ENCODE measurements at regions not wholly inside any gene's neighbourhood (a gene's known extent, or its start where the extent isn't known, plus 50 kb on each side); places are given as distances from the start of the nearest gene placed in this dataset.

GRCh38 chr2:128368437-128369107 lies 49.9 kb upstream of the HS6ST1 start:
- no peak for DNase-seq

DNA sequence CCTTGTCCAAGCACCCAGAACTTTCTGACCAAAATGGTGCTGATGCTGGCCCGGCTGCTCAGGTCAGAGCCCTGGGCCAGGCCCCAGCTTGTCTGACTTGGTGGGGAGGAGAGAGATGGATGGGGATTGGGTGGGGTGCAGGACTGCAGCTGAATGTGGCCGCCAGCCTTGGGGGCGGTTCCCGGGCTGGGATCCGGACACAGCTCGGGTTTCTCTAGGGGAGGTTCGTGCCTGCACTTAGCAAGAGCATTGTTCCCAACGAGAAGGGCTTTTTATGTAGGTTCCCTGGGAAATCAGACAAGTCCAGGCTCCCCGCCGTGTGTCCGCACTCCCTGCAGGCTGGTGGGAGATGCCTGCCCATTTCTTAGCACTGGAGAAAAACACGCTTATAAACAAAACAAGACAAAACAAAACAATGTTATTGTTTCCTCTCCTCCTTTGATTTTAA lies 50.5 kb upstream of the HS6ST1 start:
- no peak for DNase-seq

GRCh38 chr2:128369602-128370467 lies 51.2 kb upstream of the HS6ST1 start:
- DNase-seq, result no peak

DNA sequence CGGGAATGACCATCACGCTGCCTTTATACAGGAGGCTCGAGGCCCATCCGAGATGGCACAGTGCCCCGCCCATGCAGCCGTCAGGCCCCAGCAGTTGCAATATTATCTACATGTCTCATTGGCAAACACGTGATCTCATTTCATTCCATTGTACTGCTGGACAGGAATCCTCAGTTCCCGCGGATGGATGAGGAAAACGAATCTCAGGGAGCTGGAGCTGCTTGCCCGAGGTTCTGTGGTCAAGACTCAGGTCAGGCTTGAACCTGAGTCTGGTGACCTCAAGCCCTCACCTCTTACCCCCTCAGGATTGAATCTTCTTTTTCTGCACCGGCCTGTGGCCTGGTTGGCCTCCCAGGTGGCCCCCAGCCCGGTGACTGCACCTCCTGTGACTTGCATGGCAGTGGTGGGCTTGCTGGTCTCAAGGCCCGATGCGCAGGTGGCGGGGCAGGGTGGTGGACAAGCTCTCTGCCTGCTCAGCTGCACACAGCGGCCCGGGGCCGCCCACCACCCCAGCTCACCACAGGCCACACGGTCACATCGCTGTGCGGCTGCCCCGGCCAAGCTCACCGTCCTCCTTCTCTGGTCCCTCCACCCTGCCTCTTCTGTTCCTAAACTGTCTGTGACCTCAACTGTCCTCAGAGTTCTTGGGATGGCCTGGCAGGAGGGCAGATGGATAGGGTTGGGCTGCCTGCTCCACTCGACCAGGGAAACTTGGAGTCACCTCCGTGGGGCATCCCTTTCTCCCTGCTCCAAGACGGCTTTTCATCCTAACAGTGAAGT lies 52.0 kb upstream of the HS6ST1 start:
- DNase-seq, result no peak

DNA sequence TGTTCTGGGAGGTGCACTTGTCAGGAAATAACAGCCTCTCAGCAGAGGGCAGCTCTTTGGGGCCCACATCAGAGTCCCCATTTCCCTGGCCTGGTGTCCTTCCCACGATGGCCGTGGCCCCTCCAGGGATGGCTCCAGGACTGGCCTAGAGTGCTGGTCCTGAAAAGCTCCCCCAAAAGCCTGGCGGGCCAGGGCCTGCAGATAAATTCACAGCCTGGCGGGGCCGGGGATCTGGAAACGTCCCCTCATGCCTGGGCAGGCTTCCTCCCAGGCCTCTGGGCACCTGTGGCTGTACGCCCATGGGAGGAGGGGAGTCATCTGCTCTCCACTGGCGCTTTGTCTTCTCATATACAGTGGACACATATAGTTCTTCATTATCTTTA lies 52.6 kb upstream of the HS6ST1 start:
- DNase-seq, result no peak

- no peak for DNase-seq
Observed at GRCh38 chr2:128371648-128372345, 53.1 kb upstream of the HS6ST1 start.

DNA sequence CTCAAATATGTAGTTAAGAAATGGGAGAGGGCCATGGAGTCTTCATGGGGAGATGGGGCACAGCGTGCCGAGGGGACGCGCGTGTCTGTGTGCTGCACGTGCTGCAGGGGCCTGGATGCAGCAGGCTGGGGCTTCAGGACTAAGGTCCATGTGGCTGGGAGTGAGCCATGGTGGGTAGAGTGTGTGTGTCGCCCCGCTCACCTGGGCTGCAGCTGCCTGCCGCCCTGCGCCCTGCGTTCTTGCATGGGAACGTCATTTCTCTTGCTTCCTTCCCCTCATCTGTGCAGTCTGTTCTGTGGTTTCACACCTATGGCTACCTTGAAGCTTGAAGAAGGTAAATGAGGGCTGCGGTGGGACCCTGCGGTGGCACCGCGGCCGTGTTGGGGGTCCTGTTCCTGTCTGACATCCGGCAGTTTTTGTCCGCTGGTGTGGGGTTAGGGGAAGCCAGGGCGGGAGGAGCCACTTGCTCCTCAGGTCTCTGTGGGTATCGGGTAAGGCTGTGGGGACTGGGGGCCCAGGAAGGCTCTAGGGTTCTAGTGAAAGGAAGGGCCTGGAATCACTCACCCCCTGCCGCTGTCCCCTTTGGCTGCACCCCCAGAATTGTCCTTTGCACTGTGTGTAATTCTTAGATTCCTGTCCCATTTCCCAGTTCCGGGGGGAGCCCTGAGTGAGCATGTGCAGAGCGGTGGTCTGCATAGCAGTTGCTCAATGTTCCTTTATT lies 54.1 kb upstream of the HS6ST1 start:
- DNase-seq, result no peak

DNA sequence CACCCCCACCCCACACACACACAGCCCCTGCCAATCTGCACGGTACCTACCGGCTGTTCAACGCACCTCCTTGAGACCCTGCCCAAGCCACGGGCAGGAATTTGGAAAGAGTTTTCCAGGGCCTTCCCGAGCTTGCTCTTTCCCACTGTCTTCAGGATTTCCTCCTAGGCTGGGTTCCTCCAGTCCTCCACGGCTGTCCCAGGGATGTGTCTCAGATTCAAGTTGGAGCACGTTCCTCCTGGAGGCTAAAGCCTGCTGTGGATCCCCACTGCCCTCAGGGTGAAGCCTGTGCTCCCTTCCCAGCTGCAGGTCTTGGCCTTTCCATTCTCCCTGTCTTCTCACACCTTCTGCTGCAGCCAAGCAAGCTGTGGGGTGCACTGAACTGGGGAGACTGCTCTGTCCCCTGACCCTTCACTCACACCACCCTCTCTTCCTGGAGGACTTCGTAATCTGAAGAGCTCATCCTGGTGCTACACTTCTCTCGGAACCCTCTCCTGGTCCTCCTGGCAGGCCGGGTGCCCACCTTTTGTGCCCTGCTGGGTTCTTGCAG lies 54.9 kb upstream of the HS6ST1 start:
- DNase-seq, result no peak

GRCh38 chr2:128374001-128374710 lies 55.5 kb upstream of the HS6ST1 start:
- no peak for DNase-seq

DNA sequence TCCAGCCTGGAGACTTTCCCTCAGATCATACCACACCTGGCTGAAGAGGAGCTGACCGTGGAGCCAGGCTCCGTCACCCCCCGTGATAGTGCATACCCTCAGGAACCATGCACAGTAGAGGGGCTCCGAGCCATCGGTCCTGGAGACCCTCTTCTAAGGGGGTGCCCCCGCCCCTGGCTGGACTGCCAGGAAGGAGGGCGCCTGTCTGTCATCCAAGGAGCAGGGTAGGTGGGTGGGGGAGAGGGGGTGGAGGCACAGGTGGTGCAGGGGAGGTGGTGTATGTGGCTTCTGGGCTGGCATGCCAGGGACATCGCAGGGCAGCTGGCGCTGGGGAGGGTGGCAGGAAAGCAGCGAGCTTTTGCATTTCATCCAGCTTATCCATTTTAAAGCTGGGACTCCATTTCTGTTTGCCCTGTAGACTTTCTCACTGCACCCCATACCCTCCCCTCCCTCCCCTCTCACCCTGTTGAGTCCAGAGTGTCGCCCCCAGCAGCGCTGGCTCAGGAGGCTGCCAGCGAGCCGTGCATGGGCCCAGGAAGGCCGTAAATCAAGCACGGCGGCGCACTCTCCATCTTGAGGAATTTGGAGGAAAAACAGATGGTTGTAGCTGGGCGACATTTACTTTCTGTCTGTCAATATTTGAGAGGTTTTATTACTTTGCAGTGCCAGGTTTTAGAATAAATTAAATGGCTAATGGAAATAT lies 56.2 kb upstream of the HS6ST1 start:
- DNase-seq, result no peak

GRCh38 chr2:128375454-128375853 lies 56.8 kb upstream of the HS6ST1 start:
- DNase-seq, result no peak

DNA sequence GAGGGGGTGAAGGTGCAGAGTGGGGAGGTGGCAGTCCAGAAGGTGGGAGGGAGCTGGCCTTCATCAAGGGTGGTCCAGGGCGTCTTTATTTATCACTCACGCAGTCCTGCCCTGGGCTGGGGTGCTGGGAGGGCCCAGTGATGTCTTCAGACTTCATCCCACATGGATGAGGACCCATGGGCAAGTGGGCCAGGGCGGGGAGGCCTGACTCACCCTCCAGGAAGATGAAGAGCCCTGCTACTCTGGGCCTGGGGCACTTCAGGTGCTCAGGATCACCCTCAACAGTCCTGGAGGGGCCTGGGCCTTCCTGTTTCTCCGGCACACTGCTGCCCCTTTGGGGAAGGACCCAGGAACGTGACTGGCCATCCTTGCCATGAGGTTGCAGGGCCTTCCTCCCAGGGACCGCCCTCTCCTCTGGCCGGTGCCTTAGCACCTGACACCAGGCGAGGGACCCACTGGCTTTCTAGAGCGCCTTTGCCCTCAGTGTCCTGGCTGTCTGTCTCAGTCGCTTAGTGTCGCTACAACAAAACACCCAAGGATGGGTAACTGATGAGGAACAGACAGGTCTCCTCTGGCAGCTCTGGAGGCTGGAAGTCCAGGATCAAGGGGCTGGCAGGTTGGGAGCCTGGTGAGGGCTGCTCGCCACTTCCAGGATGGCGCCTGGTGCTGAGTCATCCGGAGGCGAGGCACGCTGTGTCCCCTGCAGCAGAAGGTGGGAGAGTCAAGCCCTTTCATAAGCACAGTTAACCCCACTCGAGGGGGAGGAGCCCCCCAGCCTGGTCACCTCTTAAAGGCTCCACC lies 57.8 kb upstream of the HS6ST1 start:
- DNase-seq, result no peak

- no peak for DNase-seq
Observed at GRCh38 chr2:128377071-128377910, 58.6 kb upstream of the HS6ST1 start.

DNA sequence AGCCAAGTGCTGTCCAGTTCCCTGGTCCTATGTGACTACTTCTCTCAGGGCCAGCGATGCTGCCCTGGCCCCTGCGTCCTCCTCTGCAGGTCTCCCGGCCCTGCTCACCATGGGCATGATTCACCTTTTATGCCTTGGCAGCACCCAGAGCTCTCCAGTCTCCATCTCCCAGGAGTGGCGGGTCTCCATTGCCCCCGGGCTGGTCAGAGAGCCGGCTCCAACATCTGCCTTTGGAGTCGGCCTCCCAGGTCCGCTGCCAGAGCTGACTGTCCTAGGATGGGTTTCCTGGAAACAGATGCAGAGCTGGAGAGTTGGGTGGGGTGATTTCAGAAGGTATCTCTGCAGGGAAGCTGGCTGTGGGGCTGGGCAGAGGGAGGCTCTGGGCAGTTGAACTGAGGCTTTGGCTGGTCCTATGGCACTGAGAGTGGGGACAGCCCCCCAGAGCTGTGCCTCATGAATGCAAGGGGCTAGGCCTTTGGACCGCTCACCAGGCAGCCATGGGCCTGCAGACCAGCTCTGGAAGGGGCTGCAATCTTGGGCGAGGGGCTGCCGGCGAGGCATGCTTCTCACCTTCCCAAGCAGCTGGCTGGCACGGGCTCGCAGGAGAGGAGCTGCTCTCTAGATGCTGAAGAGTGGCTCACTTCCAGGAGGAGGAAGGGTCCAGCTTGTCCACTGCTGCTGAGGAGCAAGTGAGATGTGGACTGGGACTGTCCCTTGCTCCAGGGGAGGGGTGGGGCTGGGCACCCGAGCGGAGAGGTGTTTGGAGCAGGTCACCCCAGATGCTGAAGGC lies 59.8 kb upstream of the HS6ST1 start:
- no peak for DNase-seq

DNA sequence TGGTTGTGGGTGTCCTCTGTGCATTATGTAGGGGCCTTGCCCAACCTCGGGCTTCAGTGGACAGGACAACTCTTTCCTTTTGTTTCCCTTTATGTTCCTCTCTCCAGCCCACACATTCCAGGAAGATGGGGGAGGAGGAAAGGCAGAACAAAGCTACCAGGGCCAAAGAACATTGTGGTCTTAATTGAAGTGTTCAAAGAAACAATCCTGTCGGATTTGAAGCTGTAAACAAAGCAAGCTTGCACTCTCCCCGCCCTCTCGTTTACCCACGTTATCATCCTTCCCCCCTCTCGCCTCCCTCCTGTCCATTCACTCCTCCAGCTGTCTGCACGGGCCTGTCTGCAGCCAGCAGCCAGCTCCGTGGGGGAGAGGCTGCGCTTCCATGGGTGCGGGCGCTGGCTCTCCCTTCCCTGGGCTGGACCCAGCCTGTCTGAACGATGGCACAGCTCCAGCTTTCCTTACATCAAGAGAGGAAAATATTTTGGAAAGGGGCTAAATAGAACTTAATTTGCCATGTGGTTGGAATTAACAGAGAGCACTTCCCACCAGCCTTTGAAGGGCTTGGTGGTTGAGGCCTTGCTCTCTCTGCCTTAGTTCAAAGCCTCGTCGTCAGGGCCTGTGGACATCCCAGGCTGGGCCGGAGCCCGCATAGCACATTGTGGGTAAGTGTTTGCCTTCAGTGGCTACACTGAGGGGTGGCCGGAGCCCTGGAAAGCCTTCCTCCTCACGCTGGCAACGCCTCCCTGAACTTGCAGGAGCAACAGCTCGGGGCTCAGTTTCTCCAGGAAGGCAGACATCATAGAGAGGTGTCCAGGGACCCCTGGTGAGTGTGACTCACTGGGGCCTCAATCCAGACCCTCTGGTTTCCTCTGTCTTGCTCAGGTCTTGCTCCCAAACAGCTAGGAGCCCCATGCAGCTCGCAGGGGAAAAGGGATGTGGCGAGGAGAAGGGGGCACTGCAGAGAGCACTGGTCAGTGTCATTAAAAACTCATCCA lies 60.6 kb upstream of the HS6ST1 start:
- DNase-seq, result no peak
